BLaER1 (cell line): ENCODE measurements at regions not wholly inside any gene's neighbourhood (a gene's known extent, or its start where the extent isn't known, plus 50 kb on each side); places are given as distances from the start of the nearest gene placed in this dataset.

Experiments used
- H3K27ac ChIP-seq: shearing (Covaris generic); formaldehyde crosslinking; 2 replicates; pipeline ENCODE4 v1.8.1; 2022
- H3K27me3 ChIP-seq: shearing (Covaris generic); formaldehyde crosslinking; 2 replicates; pipeline ENCODE4 v1.8.1; 2022
- H3K36me3 ChIP-seq: shearing (Covaris generic); formaldehyde crosslinking; 2 replicates; pipeline ENCODE4 v1.8.1; 2022
- H3K4me1 ChIP-seq: shearing (Covaris generic); formaldehyde crosslinking; 2 replicates; pipeline ENCODE4 v1.8.1; 2022
- H3K4me2 ChIP-seq: shearing (Covaris generic); formaldehyde crosslinking; 2 replicates; pipeline ENCODE4 v1.8.1; 2022
- H3K4me3 ChIP-seq: shearing (Covaris generic); formaldehyde crosslinking; 2 replicates; pipeline ENCODE4 v1.8.1; 2022
- H3K9ac ChIP-seq: shearing (Covaris generic); formaldehyde crosslinking; 2 replicates; pipeline ENCODE4 v1.8.1; 2022
- H3K9me3 ChIP-seq: shearing (Covaris generic); formaldehyde crosslinking; 2 replicates; pipeline ENCODE4 v1.8.1; 2022
- H4K20me1 ChIP-seq: shearing (Covaris generic); formaldehyde crosslinking; 2 replicates; pipeline ENCODE4 v1.8.1; 2022
- Cebpa-rat ChIP-seq: shearing (Covaris generic); IDR thresholded peaks from 2 replicates; pipeline ENCODE4 v1.8.1; 2022

GRCh38 chr10:21100871-21101514 is 203.9 kb upstream of the NEBL start:
- H3K36me3 ChIP-seq = no peaks in the 10 kb centered on the region
- no peak overlapping the region for H3K4me2 ChIP-seq
- H4K20me1 ChIP-seq = no peaks in the 10 kb centered on the region
- H3K9me3 ChIP-seq = no peaks in the 10 kb centered on the region
- no peak overlapping the region for H3K4me3 ChIP-seq
- H3K9ac ChIP-seq = no peak overlapping the region
- TF ChIP-seq Cebpa-rat = no peak
- no peaks in the 10 kb centered on the region for H3K27me3 ChIP-seq
- H3K27ac ChIP-seq = no peak overlapping the region
- H3K4me1 ChIP-seq = peaks cover 18% of the 10 kb centered on the region

- Histone ChIP-seq H3K27ac (no peak overlapping the region), H3K36me3 (no peaks in the 10 kb centered on the region), H3K9ac (no peak overlapping the region), H3K4me3 (no peak overlapping the region), H3K4me2 (no peak overlapping the region), H3K9me3 (no peaks in the 10 kb centered on the region), H3K4me1 (peaks cover 18% of the 10 kb centered on the region), H4K20me1 (no peaks in the 10 kb centered on the region), H3K27me3 (no peaks in the 10 kb centered on the region)
- TF ChIP-seq Cebpa-rat = no peak
Measured at GRCh38 chr10:21100190-21100589, 203.1 kb upstream of the NEBL start.

GRCh38 chr10:21099291-21100062 is 202.4 kb upstream of the NEBL start:
- Histone ChIP-seq H3K36me3 (no peaks in the 10 kb centered on the region), H3K4me2 (peak overlapping the region; percentile 43), H3K27me3 (no peaks in the 10 kb centered on the region), H3K4me3 (no peak overlapping the region), H4K20me1 (no peaks in the 10 kb centered on the region), H3K4me1 (peaks cover 18% of the 10 kb centered on the region), H3K9ac (no peak overlapping the region), H3K27ac (no peak overlapping the region), H3K9me3 (no peaks in the 10 kb centered on the region)
- TF ChIP-seq Cebpa-rat = no peak

- TF ChIP-seq Cebpa-rat = no peak
- Histone ChIP-seq H3K9me3 (no peaks in the 10 kb centered on the region), H3K36me3 (no peaks in the 10 kb centered on the region), H3K4me2 (no peak overlapping the region), H3K4me3 (no peak overlapping the region), H3K4me1 (peaks cover 18% of the 10 kb centered on the region), H3K9ac (no peak overlapping the region), H4K20me1 (no peaks in the 10 kb centered on the region), H3K27ac (no peak overlapping the region), H3K27me3 (no peaks in the 10 kb centered on the region)
Measured at GRCh38 chr10:21097926-21098355, 200.8 kb upstream of the NEBL start.

- Histone ChIP-seq H3K27ac (no peak overlapping the region), H3K9ac (no peak overlapping the region), H3K4me3 (no peak overlapping the region), H3K9me3 (no peaks in the 10 kb centered on the region), H3K4me2 (no peak overlapping the region), H3K4me1 (peaks cover 22% of the 10 kb centered on the region), H4K20me1 (no peaks in the 10 kb centered on the region), H3K27me3 (no peaks in the 10 kb centered on the region), H3K36me3 (no peaks in the 10 kb centered on the region)
- no peak for TF ChIP-seq Cebpa-rat
Measured at GRCh38 chr10:21095494-21096055, 198.5 kb upstream of the NEBL start.

- Histone ChIP-seq H3K4me1 (peaks cover 22% of the 10 kb centered on the region), H3K27ac (no peak overlapping the region), H3K36me3 (no peaks in the 10 kb centered on the region), H3K4me3 (no peak overlapping the region), H3K27me3 (no peaks in the 10 kb centered on the region), H3K4me2 (no peak overlapping the region), H3K9me3 (no peaks in the 10 kb centered on the region), H4K20me1 (no peaks in the 10 kb centered on the region), H3K9ac (no peak overlapping the region)
- no peak for TF ChIP-seq Cebpa-rat
Measured at GRCh38 chr10:21095073-21095472, 198.0 kb upstream of the NEBL start.

GRCh38 chr10:21092683-21093524 is 195.8 kb upstream of the NEBL start:
- H3K27me3 ChIP-seq = no peaks in the 10 kb centered on the region
- H4K20me1 ChIP-seq = no peaks in the 10 kb centered on the region
- H3K27ac ChIP-seq = no peak overlapping the region
- H3K36me3 ChIP-seq = no peaks in the 10 kb centered on the region
- no peak for TF ChIP-seq Cebpa-rat
- H3K9me3 ChIP-seq = no peaks in the 10 kb centered on the region
- peaks cover 16% of the 10 kb centered on the region for H3K4me1 ChIP-seq
- no peak overlapping the region for H3K4me2 ChIP-seq
- H3K4me3 ChIP-seq = no peak overlapping the region
- H3K9ac ChIP-seq = no peak overlapping the region

- Histone ChIP-seq H3K9me3 (no peaks in the 10 kb centered on the region), H3K4me2 (no peak overlapping the region), H3K9ac (no peak overlapping the region), H3K27ac (no peak overlapping the region), H4K20me1 (no peaks in the 10 kb centered on the region), H3K36me3 (no peaks in the 10 kb centered on the region), H3K4me1 (peaks cover 16% of the 10 kb centered on the region), H3K4me3 (no peak overlapping the region), H3K27me3 (no peaks in the 10 kb centered on the region)
- TF ChIP-seq Cebpa-rat = no peak
Measured at GRCh38 chr10:21090609-21091082, 193.5 kb upstream of the NEBL start.

GRCh38 chr10:21087476-21087875 is 190.4 kb upstream of the NEBL start:
- Histone ChIP-seq H3K4me1 (peaks cover 39% of the 10 kb centered on the region), H3K9me3 (no peaks in the 10 kb centered on the region), H3K4me2 (no peak overlapping the region), H4K20me1 (no peaks in the 10 kb centered on the region), H3K27ac (no peak overlapping the region), H3K4me3 (no peak overlapping the region), H3K27me3 (no peaks in the 10 kb centered on the region), H3K9ac (no peak overlapping the region), H3K36me3 (no peaks in the 10 kb centered on the region)
- TF ChIP-seq Cebpa-rat = no peak
